AG10803 (cell line): ENCODE measurements at regions not wholly inside any gene's neighbourhood (a gene's known extent, or its start where the extent isn't known, plus 50 kb on each side); places are given as distances from the start of the nearest gene placed in this dataset.
"Not testable (repeated sequence)": the region's sequence is repeated elsewhere in the genome, so short reads cannot be mapped to it uniquely, and the experiment has no call there.

Experiments used
- DNase-seq: peaks from one replicate; pipeline ENCODE4 v3.0.0; 2010; ENCODE audit warnings: low read depth
- H3K4me3 ChIP-seq: 2 replicates; pipeline ENCODE4 v1.5.1; 2011; ENCODE audit warnings: mild to moderate bottlenecking, low read length, control low read depth
- TF ChIP-seq, protein P1 (sequence below): conservative IDR thresholded peaks from 2 replicates; pipeline ENCODE4 v1.5.1; 2011; ENCODE audit warnings: mild to moderate bottlenecking, low read length, control low read depth, inconsistent platforms

DNA sequence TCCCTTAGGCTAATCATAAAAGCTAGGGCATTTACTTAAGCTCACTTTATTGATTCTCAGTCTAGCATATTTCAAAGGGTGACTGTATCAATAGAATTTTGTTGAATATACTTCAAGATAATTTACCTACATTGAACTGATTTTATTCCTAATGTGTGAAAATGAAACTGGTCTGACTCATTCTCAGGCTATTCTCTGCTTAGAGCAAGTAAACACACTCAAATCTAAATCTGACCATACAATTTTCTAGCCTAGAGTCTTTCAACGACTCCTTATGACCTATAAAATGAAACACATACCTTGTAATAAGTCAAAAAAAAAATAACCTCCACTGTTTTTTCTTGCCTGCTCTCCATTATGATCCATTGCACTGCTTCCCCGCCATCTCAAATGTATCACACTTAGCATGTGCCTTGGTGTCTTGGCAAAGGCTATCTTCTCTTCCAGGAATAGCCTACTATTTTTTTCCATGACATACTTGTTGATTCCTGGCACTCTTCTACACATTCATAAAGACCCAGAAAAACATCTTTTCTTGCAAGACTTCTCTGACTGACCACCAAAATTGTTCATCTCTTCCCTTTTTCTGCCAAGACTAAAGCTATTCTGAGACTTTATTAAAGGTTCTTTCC, 965.1 kb upstream of the HS3ST1 start:
- no peak overlapping the region for H3K4me3 ChIP-seq
- DNase-seq = no peak

DNA sequence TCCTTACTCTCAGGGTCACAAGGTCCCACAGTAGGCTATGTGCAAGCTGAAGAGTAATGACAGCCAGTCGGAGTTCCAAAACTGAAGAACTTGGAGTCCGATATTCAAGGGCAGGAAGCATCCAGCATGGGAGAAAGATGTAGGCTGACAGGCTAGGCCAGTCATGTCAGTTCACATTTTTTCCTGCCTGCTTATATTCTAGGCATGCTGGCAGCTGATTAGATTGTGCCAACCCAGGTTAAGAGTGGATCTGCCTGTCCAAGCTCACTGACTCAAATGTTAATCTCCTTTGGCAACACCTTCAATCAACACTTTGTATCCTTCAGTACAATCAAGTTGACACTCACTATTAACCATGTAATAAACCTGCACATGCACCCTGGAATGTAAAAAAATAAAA, 960.9 kb upstream of the HS3ST1 start:
- TF ChIP-seq, protein P1, sequence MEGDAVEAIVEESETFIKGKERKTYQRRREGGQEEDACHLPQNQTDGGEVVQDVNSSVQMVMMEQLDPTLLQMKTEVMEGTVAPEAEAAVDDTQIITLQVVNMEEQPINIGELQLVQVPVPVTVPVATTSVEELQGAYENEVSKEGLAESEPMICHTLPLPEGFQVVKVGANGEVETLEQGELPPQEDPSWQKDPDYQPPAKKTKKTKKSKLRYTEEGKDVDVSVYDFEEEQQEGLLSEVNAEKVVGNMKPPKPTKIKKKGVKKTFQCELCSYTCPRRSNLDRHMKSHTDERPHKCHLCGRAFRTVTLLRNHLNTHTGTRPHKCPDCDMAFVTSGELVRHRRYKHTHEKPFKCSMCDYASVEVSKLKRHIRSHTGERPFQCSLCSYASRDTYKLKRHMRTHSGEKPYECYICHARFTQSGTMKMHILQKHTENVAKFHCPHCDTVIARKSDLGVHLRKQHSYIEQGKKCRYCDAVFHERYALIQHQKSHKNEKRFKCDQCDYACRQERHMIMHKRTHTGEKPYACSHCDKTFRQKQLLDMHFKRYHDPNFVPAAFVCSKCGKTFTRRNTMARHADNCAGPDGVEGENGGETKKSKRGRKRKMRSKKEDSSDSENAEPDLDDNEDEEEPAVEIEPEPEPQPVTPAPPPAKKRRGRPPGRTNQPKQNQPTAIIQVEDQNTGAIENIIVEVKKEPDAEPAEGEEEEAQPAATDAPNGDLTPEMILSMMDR = no peak
- no peak overlapping the region for H3K4me3 ChIP-seq
- DNase-seq = no peak

More for the DNA sequence above, 965.1 kb upstream of the HS3ST1 start:
- TF ChIP-seq, protein P1 = no peak

DNA sequence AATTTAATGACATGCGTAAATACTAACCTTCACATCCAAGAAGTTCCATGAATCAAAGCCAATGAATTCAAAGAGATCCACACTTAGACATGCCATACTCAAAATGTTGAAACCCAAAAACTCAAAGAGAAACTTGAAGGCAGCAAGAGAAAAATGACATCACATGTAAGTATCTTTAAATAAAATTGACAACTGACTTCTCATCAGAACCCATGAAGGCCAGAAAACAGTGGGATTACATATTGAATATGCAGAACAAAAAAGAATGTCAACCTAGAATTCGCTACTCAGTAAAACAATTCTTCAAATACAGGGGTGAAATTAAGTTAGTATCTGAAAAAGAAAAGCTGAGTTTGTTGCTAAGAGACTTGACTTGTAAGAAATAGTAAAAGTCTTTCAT, 953.9 kb upstream of the HS3ST1 start:
- TF ChIP-seq, protein P1 = no peak

DNA sequence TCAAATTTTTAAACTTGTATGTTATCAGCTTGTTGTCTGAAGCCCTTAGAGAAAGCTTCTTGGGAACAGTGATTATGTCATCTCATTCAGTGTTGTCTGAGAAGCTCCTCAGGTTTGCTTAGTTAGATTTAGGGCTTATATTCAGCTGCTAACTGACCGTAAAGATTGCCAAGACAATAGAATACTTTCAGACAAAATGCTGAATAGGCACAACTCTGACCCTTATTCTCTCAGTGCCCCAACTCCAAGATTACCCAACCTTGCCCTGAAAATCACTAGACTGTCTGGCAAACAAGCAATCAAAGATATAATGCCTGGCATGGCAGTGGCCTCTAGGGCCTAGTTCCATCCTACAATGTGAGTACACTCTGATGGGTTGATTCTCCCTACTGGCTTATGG, 950.5 kb upstream of the HS3ST1 start:
- TF ChIP-seq, protein P1 = no peak
- no peak overlapping the region for H3K4me3 ChIP-seq
- DNase-seq = no peak

More for the DNA sequence above, 953.9 kb upstream of the HS3ST1 start:
- DNase-seq = no peak
- no peak overlapping the region for H3K4me3 ChIP-seq

DNA sequence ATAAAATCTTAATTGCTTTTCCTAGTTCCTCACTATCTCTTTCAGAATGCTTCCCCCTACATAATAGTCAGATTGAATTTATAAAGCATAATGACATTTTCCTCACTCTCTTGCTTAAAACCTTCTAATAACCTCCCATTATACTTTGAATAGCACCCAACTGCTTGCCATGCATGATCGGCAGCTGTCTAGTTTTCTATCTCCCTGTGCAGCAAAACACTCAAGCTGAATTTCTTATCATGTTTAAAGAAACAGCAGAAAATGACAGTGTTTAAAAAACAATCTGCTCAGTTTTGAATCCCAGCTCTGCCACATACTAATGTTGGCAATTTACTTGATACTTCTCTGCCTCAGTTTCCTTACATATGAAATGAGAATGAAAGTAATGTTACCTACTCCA, 947.1 kb upstream of the HS3ST1 start:
- TF ChIP-seq, protein P1 = no peak
- no peak overlapping the region for H3K4me3 ChIP-seq
- DNase-seq = no peak

DNA sequence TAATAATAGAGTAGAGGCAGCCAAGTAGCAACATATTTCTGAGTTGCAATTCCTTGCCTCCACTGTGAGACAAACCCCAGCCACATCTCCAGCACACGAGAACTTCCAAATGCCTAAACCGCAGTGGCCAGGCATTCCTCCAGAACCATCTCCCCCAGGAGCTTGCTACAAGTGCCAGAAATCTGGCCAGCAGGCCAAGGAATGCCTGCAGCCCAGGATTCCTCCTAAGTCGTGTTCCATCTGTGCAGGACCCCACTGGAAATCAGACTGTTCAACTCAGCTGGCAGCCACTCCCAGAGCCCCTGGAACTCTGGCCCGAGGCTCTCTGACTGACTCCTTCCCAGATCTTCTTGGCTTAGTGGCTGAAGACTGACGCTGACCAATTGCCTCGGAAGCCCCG, 937.2 kb upstream of the HS3ST1 start:
- H3K4me3 ChIP-seq, DNase-seq: not testable (repeated sequence)

DNA sequence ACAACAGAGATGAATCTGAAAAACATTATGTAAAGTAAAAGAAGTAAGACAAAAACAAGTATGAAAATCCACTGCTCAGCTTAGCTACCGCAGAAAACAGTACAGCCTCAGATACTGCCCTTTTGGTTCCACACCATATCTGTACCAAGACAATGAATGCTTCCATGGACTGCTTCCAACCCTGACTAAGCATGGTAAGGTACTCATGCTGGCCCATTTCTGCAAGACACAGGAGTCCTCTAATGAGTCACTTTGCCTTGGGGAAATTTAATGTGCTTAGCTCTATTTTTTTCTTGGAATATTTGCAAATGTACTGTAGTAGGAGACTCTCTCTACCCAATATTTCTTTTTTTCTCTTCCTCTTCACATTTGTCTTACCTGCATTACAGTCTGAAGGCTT, 931.7 kb upstream of the HS3ST1 start:
- TF ChIP-seq, protein P1 = no peak
- H3K4me3 ChIP-seq = no peak overlapping the region
- no peak for DNase-seq

DNA sequence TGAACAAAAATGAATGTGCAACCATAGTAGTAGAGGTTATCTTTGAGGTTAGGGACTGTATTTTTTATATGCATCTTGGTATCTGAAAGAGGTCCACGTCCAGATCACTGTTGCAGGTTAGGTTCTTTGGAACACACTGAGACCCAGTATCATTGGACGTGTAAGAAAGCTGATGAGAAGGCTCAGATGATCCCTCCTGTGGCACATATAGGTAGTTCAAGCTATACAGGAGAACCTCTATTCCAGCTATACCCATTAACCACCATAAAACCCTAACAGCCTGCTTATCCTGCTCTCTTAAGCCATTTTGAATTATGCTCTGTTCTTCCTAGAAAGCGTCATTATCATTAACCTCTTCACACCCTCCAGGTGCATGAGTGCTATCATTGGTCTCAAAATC, 930.7 kb upstream of the HS3ST1 start:
- H3K4me3 ChIP-seq = no peak overlapping the region
- no peak for DNase-seq
- TF ChIP-seq, protein P1 = no peak

DNA sequence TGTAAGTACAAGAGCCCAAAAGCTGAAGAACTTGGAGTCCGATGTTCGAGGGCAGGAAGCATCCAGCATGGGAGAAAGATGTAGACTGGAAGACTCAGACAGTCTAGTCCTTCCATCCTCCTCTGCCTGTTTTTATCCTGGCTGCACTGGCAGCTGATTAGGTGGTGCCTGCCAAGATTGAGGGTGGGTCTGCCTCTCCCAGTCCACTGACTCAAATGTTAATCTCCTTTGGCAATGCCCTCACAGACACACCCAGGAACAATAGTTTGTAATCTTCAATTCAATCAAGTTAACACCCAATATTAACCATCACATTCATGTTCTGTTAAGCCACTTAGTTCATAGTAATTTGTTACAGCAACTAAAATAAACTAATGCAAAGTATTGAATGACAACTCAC, 904.4 kb upstream of the HS3ST1 start:
- H3K4me3 ChIP-seq = not testable (repeated sequence)

More for the DNA sequence above, 904.4 kb upstream of the HS3ST1 start:
- DNase-seq = not testable (repeated sequence)
